IPS DF 4.7 (cell line): ENCODE measurements at regions not wholly inside any gene's neighbourhood (a gene's known extent, or its start where the extent isn't known, plus 50 kb on each side); places are given as distances from the start of the nearest gene placed in this dataset.

Experiments
- DNase-seq: peaks from one replicate; pipeline ENCODE4 v3.0.0-alpha.2; 2013; ENCODE audit warnings: low spot score; ENCODE audit errors: extremely low read depth

DNA sequence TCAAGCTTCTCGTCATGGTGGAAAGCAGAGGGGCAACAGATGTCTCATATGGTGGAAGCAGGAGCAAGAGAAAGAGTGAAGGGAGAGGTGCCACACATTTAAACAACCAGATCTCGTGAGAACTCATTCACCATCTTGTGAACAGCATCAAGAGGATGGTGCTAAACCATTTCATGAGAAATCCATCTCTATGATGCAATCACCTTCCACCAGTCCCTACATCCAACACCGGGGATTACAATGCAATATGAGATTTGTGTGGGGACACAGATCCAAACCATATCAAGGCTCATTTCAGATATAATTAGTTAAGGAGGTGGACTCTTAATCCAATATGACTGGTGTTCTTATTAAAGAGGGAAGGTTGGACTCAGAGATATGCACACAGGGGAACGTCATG, 272.8 kb downstream of the KCNS3 start:
- no peak for DNase-seq

GRCh38 chr2:18149660-18150246, 271.3 kb downstream of the KCNS3 start:
- DNase-seq = peak; percentile 14

DNA sequence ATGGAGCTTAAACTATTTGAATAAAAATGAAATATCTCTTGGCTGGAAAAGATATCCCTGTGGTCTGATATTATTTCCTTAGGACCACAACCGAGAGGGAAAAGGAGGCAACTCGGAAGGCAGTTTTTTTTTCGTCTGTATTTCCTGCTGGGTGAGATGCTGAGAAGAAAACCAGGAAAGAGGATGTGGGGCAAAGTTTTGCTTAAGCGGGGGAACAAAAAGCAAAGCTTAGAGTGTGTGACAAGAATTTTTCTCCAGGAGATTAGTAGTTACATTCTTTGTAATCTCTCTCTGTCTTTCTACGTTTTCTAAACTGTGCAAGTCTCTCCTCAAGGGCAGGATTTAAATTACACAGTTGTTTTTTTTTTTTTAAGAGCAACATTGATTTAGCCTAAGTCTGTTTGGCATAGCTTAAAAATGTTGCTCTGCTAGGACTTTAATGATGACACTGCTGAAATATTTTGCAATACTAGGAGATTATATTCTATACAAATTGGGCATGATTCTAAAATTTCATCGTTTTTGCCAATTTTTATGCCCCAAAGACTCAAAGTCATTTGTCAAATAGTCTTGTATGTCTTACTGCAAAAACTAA, 258.5 kb downstream of the KCNS3 start:
- DNase-seq = no peak

DNA sequence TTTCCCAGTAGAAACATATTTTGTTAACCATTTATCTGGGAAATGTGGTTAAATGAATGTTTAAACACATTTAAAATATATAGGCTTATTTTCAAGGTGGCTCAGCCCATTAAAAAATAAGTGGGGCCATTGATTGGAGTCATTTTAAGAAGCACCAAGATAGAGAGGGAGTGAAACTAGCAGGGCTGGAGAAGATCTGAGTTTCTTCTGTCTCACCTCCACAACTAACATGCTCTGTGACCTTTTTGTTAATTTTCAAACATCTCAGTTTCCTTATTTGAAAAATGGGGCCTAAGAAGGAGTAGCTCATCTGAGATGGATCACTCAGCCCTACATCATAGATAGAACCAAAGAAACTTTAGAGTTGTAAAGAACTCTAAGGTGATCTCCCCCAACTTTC, 254.8 kb downstream of the KCNS3 start:
- no peak for DNase-seq

- no peak for DNase-seq
Observed at GRCh38 chr2:18132697-18133096, 254.2 kb downstream of the KCNS3 start.

DNA sequence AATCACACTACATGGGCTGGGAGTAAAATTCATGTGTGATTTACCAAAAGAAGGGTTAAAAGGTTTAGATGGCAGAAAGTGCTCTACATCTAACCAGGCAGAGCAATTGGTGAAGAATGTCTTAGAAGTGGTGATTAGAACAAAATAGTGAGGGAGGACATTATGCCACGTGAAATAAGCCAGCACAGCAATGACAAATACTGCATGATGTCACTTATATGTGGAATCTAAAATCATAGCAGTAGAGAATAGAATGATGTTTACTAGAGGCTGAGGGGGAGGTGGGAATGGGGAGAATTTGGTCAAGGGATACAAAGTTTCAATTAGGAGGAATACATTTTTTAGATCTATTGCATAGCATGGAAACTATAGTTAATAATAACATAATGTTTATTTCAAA, 253.3 kb downstream of the KCNS3 start:
- DNase-seq = no peak

DNA sequence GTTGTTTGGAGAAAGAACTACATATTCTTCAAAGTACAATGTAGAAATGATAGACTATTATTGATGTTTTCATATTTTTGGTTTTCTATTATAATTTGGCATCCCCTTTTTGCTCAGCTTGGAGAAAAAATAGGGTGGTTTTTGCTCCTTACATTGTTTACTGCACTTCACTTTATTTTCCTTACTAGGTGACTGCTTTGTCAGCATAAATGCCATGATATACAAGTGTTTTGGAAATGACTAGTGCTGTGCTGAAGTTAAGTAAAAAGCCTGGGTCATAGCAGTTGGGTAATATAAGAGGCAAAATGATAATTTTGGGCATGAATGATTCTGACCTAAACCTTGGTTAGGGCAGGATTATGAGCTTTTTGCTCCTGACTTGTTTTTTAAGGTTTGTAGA, 250.9 kb downstream of the KCNS3 start:
- no peak for DNase-seq

- no peak for DNase-seq
Observed at GRCh38 chr2:18125303-18125702, 246.8 kb downstream of the KCNS3 start.

DNA sequence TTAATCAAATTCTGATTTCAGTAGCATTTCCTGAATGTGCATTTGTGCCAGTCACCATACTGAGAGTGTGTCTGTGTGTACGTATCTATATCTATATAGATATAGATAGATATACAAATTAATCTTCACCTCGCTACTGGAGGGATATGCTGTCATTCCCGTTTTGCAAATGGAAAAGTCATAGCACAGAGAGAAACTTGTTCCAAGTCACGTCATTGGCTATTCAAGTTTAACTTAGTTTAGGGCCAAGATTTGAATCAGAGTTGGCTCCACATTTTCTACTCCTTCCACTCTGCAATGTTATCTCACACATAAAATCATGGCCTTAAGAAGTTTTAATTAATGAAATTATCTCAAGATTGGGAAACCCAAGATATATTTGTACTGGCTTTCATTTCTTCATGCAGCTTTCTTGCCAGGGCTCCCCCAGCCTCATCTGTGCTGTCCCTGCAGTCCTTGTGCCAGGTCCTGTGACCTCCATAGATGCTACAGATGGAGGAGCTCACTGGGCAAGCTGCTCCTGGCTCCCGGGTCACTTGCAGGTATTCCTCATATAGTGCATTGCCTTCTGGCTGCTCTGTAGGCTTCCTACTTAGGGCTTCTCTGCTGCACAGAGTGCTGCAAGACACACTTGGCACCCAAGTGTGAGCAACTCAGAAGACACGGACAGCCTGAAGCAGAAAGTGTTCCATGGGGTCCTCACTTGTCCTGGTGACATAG, 245.8 kb downstream of the KCNS3 start:
- no peak for DNase-seq

- no peak for DNase-seq
Observed at GRCh38 chr2:18123577-18123976, 245.1 kb downstream of the KCNS3 start.

DNA sequence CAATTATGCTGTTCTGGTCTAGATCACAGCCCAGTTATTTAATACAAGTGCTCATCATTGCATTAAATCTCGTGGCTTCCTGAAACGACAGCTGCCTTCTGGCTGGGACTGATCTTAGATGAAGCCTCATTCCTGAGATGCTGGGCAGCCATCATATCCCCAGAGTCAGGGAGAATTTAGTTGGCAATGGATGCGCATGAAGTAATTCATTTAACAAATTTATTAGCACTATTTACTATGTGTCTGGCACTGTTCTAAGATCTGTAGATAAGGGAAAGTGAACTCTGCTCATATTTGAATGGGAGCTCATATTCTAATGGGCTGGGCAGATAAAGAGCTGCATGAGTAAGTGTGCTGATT, 244.7 kb downstream of the KCNS3 start:
- no peak for DNase-seq

DNA sequence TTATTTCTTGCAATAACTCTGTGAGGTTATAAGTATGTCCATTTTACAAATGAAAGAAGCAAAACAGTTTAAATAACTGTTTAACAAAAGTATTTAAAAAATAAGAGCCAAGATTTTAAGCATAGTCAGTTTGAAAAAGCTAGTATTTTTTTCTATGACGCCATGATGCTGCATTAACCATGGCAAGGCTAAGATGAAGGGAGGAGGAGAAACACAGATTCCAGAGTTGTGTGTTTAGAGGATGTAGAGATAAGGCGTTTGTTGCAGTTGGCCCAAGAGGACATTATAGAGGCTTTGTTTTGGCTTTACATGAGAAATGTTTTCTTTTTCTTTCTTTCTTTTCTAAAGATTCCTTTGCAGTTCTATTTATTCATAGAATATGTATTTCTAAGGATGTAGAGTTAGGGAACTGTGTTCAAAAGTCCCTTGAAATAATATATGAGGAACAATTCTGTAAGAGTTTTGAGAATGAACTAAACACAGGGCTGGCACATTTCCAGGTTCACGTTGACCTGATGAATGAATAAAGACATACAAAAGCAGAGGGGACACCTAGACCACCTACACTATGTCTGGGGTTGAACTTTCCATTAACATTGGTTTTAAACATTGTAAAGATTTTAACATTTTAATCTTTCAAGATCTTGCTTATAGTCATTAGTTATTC, 244.2 kb downstream of the KCNS3 start:
- no peak for DNase-seq

DNA sequence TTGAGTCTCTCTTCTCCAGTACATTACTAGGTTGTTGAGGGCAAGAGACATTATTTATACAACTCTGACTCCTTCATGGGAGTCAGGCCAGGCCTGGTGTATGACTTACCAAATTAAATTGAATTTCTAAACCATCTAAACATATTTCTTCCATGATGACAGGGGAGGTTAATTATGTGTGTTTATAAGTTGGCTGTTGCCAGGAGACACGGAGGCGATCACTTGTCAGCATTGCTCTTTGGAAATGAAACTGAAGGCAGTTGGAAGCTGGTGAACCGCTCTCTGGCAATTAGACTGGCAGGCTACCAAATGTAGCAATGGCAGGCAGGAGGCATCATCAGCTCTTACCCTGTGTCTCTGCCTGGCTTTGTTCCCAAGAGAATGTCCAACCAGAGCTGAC, 241.4 kb downstream of the KCNS3 start:
- no peak for DNase-seq

DNA sequence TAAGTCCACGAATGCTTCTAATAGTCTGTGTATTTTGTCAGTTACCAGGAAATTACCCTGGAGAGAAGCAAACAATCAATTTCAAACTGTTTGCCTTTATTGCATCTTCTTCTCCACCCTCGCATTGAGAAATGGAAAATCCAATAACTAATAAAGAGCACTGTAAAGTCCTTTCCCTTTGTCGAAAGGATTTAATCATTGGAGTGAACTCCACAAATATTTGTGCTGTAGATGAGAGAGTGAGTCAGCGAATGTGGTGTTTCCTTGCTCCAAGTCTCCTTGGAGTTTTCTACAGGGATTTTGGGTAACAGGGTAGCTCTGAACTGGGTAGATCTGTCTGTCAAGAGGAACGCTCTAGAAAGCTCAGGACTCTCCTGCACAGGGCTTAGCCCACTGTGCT, 240.2 kb downstream of the KCNS3 start:
- no peak for DNase-seq

DNA sequence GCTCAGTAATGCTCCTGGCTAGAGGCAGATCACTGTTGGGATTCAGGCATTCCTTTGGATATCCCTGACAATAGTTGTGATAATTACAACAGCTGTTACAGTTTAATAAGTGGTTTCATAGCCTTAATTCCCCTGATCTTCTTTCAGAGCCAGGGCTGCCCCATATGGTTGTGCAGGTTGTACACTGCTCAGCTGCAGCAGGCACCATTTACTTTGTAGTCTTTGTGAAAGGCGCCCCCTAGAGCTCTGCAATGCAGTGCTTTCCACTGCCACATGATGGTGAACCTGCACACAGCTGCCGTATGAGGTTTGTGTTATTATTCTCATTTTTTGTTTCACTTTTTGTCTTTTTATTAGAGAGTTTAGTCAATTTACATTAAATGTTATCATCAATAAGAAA, 239.1 kb downstream of the KCNS3 start:
- peak; percentile 19 for DNase-seq

- no peak for DNase-seq
Observed at GRCh38 chr2:18110222-18110621, 231.8 kb downstream of the KCNS3 start.

DNA sequence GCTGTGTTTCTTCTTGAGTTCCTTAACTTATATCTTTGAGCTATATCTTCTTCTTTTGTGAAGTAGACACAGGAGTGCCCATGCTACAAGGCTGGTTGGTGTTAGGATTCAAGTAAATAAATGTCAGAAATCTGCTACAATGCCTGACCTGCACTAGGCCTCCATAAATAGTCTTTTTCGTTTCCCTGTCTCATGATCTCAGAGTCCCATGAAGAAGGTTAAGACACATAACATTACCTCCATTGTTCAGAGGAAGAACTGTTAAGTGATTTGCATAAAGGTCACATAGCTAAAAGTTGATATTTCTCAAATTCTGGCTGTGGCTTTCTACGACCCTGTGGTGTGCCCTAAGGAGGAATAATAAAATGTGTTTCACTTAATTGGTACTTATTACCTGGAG, 228.4 kb downstream of the KCNS3 start:
- DNase-seq = no peak

DNA sequence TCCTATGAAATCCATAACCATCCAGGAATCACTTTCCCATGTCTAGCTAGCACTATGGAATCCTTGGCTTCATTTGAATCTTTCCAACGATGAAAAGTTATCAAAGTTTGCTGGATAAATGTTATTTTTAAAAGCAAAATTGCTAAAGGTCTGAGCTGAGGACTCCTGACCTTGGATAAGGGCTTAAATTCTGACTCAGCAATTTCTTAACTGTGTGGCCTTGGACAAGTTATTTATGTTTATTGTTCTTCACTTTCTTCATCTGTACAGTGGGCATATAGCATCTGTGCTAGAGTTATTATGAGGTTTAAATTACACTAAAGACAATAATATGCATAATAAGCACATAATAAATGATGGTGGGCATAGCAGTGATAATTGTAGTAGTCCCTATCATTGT, 227.5 kb downstream of the KCNS3 start:
- DNase-seq = no peak

GRCh38 chr2:18104595-18105224, 226.2 kb downstream of the KCNS3 start:
- DNase-seq = no peak

- no peak for DNase-seq
Observed at GRCh38 chr2:18096836-18097405, 218.5 kb downstream of the KCNS3 start.

DNA sequence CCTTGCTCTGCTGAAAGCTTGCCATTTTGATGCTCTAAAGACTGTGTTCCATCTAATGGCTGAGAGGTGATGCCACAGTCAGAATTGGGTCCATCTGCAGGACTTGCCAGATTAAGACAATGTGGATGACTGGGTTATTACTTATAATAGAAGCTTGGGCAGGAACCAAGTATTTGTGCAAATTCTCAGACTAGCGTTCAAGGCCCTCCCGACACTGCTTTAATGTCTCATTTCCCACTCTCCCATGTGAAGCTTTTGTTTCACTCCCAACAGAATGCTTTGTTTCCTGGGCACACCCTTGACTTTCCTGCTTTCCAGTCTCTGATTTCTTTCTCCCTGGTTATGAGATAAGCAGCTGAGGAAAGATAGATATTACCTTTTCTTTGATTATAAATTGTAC, 215.8 kb downstream of the KCNS3 start:
- DNase-seq = no peak

- no peak for DNase-seq
Observed at GRCh38 chr2:18093196-18093595, 214.7 kb downstream of the KCNS3 start.
